NCI-H526 treated with DMSO at 0.1 percent for 48 hours (cell line): ENCODE measurements at regions not wholly inside any gene's neighbourhood (a gene's known extent, or its start where the extent isn't known, plus 50 kb on each side); places are given as distances from the start of the nearest gene placed in this dataset.

ENCODE experiments used
- DNase-seq: peaks from one replicate; lab custom pipeline; 2025; lab: John Stamatoyannopoulos, UW

DNA sequence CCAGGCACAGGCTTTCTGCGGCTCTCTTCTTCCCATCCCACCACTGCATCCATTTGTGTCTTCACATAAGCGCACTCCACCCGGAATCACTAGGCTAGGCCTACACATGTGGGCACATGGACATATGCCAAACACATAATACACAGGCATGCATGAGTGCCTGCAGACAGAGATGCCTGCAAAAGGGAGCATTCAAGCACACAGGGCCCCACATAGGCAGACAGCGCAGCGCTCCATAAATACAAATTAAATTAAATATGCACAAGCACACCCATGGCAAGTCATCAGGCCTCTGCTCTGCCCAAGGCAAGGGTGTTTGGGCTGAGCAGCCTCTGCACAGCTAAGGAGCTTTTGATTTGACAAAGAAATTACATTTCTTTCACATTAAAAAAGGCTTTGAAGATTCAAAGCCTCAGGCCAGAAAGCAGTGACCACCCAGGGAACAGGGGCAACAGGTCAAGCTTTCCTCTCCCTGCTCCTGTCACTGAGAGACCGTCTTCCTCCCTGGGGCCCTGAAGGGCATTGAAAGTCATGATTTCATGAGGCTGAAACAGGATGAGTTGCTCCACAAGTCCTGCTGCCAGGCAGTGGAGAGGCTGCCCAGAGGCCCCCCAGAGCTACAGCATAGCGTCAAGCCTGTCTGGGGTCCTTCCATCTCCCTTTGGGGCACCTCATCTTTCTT, 134.2 kb upstream of the LRFN2 start:
- DNase-seq: no peak

DNA sequence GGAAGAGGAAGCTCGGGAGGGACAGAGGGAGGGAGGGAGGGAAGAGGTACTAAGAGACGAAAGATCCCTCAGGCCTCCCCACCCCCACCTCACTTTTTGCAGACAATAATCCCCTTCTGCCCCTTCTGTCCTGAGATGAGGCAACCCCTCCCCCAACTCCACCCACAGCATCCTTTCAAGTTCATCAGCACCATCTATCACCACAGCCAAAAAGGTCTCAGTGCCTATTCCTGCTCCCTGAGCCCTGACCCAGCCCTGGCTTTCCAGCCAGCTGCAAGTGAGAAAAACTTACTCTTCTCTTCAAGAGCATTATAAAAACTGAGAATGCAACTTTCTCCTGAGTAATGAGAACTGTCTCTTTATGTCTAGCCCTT, 133.2 kb upstream of the LRFN2 start:
- no peak for DNase-seq

DNA sequence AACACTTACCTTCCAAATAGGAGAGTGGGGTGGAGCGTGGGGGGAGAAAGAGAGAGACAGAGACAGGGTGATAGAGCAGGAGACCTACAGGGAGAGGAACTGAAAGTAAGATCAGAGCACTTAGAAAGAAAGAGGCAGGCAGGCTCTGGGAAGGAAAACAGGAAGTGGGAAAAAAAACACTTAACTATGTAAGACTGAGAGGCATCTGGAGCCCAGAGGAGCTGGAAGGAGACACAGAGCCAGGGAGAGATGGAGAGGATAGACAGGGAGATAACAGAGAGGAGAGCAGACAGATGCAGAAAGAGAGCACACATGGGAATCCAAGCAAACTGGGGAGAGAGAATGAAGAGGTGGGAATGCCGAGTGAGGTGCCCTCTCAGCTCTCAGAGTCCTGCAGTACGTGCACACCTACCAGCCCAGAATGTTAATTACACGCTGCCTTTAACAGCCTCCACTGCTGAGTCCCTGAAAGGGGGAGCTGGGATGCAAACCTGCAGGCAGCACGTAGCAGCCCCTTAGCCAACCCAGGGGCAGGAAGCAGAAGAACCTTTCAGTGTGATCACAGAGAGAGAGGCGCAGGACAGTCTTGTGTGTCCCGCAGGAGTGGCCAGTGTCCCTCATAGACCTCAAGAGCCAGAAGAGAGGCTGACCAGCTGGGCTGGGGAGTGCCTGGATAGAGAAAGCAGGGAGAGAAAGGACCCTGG, 132.7 kb upstream of the LRFN2 start:
- DNase-seq: no peak

DNA sequence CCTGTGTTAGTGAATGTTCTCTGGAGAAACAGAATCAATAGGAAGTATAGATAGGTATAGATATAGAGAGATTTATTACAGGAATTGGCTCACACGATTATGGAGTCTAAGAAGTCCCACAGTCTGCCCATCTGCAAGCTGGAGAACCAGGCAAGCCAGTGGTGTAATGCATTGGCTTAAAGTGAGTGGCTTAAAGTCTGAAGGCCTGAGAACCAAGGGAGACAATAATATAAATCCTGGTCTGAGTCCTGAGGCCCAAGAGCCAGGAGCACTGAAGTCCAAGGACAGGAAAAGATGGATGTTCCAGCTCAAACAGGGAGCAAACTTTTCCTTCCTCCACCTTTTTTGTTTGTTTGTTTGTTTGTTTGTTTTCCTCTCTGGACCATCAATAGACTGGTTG, 131.2 kb upstream of the LRFN2 start:
- no peak for DNase-seq

DNA sequence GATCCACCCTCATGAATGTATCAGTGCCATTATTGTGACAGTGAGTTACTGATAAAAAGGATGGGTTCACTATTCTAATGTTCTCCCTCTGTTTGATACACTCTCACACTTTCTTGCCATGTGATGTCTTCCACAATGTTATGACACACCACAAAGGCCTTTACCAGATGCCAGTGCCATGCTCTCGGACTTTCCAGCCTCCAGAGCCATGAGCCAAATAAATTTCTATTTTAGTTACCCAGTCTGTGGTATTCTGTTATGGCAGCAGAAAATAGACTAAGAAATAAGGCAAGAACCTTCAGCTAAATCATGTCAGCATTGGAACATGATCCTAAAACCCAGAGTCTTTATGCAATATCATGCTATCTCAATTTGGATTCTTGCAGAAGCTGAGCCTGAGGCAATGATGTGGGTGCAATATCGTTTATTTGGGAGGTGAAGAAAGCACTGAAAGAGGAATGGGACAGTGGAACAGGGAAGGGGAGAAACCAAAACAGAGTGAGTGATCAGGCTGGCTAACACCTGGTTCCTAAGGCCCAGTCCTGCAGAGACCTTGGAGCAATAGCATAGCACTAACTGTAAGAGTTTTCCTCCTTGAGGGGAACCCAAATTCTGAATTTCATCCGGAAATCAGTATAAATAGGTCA, 130.4 kb upstream of the LRFN2 start:
- no peak for DNase-seq

DNA sequence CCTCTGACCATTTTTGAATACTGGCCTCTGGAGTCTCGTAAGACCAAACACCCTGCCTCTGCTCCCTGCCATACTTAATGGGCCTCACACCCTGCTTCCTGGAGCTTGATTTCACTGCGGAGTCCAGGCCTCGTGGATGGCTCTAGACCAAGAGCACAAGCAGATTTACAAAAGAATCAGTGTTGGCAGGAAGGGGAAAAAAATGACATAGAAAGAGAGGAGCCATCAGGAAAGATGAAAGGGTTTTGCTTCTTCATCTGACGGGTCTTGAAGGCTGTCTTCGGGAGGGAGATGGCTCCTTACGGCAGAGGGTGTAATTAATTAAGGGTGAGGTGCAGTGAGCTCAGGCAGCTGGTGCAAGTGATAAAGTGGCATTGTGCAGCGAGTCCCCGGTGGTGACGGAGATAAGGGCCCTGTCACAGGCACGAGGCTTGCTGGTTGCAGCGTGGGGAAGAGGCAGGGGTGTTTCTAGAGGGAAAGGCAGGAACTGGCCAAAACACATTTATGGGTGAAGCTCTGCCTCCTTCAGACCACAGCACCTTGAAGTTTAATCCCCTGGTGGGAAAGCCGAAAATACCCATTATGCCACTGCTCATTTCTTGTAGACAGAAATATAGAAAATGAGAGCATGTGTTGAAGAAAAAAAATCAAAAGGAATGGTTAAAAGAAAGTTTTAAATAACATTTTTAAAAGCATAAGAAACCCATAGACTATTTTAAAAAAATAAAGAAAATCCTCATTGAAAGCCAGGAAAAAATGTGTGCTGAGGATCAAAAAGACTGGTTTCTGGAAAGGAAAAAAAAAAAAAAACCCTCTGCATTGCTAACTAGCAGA, 128.6 kb upstream of the LRFN2 start:
- no peak for DNase-seq

DNA sequence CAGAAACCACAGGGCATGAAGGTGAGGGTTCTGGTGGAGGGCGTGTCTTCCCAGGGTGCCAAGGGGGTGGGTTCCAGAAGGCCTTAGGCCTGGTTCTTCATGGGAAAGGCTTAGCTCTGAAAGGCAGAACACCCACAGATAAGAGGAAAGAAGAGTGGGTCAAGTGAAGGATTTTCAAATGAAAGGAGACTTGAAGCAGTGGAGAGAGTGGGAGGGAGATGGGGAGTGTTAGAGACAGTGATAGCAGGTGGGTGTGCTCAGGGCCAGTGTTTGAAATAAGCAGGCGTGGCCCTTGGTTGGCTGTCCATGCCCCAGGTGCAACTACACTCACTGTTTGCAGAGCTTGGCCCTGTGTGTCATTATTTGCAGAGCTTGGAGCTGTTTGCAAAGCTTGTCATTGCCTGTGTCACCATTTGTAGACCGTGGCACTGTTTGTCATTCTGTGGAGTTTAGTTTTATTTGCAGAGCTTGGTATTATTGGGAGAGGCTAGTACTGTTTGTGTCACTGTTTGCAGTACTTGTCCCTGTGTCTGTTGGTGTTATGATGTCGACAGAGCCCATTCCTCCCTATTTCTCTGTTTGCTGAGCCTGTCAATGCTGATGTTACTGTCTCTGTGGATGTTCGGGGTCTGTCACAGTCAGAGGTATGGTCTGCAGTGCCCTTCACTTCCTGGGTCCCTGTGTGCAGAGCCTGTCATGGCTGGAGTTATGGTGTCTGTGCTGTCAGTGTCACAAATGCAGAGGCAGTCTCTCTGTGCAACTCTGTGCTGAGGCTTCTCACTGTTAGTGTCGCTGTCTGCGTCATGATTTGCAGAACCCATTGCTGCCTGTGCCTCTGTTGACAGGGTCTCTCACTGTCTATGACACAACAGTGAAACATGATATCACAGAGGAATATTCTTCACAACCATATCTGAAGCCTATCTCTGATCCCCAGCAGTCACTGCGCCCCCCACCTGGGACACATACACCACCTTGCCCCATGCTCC, 127.7 kb upstream of the LRFN2 start:
- no peak for DNase-seq

DNA sequence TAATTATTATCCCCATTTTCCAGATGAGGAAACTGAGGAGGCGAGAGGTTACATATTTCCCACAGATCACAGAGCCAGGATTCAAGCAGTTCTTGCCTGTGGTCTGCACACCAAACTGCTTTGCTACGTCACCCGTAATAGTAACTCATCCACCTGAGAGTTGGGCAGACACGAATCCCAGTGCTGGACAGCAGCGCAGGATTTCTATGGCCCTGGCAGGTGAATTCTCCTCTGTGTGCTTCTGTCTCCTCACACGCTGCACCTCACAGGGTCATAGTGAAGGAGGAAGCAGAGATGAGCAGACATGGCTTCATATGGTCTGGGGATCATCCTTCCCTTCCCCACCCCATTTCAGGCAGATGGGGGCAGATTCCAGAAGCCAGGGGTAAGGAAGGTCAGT, 127.0 kb upstream of the LRFN2 start:
- no peak for DNase-seq

DNA sequence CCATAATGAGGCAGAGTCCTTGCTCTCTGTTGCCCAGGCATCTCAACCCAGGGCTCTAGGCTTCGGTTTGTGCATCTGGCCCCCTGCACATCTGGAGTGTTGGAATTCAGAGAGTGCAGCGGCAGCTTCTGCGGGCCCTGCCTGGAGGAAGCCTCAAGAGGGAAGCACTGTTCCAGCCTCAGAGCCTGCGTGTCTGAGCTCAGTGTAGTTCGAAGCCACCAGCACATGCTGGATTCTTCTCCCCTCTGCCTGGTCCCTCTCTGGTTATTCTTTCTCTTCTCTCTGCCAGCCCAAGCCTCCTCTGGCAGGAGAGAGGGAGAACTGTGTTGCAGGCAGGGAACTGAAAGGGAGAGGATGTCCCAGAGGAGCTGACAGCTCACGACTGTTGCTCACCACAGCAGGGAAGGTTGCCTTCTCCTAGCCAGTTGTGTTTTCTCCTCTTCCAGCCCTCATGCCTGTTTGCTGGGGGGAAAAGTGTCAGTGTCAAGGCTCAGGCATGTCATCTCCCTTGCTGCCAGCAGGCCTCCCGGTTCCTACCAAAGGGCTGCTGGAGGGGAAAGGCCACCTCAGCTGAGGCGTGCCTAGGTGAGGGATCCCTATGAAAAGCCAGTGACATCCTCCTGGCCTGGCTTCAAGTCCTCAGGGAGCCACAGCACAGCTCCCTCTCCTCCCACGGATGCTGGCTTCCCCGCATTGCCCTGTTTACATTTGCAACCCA, 126.0 kb upstream of the LRFN2 start:
- no peak for DNase-seq

DNA sequence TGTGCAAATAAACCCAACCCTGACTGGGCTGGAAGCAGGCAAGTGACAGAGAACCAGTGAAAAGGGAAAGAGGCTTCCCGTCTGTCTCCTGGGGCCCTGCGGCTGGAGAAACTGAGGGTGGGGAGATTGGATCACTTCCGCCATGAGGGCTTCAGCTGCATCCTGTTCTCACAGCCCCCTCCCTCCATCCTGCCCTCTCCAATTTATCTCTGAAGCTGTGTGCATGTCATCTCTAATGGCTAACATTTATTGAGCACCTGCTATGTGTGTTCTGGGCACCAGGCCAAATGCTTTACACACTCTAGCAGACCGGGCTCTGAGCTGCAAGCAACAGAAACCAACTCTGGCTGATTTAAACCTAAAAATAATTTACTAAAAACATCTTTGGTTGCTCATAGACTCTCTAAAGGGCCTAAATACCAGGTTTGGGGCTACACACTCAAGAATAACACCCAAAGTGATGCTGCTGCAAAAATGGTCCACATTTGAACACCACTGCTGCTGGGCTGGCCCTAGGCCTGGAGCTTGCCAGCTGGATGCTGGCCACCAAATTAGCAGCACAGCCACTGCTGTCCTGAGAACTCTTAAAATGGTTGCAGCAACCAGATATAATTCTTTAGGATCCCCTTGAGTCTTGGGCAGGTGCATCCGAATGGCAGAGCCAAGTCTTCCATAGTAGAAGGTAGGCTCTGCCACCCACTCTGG, 123.6 kb upstream of the LRFN2 start:
- DNase-seq: no peak

DNA sequence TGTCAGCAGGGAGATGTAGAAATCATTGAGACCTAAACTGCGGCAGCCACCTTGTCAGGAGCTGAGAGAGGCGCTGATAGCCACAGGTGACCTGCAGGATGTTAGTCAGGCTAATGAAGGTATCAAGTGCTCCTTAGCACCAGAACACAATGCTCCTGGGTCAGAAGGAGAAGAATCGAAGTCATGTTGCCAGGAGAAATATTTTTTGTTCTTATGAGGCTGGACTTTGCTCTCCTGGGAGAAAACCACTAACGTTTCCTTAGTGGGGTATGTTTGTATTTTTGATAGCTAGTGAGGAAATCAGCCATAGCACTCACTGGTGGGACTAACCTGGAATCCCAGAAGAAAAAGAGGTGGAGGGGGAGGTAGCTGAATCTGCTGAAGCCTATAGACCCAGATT, 120.9 kb upstream of the LRFN2 start:
- no peak for DNase-seq

DNA sequence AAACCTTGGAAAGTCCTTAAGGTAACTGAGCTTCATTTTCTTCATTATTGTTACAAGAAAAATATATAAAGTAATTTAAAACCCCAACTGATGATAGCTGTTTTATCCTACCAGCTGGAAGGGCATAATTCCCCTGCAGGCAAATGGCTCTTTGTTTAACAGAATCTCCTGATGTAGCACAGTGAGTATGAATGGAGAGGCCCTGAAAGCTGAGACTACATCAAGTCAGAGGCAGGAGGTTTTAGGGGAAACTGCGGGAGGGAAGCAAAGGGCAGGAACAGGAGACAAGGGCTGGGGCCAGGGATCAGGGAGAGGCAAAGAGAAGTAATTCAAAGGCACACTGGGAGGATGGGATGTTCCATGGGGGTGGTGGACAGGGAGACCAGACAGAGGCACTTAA, 119.0 kb upstream of the LRFN2 start:
- DNase-seq: no peak

DNA sequence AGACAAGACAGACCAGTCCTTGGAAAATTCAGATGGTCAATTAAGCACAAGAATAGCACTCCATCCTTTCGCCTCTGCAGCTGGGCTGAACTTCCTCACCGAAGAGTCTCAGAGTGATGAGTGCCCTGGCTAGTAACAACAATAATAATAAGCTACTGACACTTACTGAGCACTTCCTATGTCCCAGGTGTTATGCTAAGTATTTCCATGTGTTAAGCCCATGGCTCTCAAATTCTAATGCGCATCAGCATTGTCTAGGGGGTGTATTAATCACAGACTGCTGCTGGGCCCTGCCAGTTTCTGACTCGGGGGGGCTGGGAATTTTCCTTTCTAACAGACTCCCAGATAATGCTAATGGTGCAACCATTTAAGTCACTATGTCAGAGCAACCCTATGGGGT, 118.2 kb upstream of the LRFN2 start:
- DNase-seq: no peak

DNA sequence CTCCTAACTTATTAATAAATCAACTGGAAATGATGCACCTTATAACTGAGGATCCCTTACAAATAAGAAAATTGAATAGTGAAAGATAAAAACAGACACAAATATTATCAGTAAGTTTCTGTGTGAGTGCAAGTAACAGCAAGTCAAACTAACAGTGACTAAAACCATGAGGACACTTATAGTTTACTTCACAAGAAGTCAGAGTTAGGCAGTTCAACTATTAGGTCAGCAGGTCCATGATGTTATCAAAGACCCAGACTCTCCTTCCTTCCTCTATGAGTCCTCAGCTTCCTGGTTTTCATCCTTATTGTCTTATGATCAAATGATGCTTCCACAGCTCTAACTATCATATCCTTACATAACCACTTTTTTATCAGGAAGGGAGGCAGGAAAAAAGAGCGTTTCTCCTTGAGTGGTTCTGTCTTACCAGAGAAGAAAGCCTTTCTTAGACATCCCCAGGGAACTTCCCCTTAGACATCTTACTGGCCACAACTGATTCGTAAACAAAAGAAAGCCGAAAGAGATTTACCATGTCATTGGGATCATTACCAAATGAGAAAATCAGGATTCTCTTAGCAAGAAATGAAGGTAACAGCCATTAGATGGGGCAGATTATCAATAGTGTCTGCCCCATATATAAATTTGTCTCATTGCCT, 114.3 kb upstream of the LRFN2 start:
- no peak for DNase-seq

DNA sequence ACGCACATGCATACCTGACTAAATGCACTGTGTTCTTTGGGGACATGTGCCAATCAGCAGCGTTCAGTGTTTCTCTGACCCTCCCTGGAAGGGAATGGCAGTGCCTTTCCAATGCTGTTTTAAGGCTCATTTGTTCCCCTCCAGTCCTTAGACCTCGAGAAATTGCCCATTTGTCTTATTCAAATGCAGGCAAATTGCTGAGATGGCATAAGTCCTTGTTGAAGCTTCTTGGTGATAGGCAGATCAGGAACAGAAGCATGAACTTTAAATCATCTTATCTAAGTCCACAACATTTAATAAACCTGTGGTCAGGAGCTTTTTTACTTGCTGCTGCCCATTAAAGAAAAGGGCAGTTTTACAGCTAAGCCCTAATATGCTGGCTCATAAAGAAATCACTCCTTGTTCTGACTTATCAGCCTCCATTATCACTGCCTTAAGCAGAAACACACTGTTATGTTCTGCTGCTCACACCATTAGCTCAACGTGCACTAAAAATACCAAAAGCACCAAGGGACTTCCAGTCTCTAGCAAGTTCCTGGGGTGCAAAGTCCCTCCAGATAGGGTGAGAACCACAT, 112.9 kb upstream of the LRFN2 start:
- DNase-seq: no peak

DNA sequence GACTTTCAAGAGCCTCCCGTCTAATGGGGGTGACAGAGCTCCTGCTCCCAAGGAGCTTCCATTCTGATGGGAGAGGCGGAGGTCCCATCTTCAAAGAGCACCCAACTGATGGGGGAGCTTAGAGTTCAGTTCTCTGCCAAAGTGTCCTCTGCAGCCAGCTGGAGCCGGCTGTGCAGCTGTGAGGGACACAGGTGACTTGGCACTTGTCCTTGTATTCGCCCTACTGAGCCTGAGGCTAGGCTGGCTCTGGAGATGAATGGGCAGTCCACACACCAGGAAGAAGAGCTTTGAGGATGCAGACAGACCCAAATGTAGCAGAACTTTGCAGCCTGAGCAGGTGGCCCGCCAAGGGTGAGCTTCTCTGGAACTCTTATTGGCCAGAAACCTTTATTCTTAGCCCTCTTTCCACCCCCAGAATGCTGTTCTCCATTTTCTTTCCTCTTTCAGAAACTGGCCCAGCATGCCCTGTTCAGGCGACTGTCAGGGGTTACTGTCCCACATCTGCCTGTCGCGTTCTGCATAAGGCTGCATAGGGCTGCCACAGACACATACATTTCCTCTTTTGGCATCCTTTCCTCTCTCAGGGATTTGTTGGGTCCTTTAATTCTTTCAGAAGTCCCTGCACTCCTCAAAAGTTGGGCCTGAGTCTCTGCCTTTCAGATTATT, 108.7 kb upstream of the LRFN2 start:
- DNase-seq: no peak

DNA sequence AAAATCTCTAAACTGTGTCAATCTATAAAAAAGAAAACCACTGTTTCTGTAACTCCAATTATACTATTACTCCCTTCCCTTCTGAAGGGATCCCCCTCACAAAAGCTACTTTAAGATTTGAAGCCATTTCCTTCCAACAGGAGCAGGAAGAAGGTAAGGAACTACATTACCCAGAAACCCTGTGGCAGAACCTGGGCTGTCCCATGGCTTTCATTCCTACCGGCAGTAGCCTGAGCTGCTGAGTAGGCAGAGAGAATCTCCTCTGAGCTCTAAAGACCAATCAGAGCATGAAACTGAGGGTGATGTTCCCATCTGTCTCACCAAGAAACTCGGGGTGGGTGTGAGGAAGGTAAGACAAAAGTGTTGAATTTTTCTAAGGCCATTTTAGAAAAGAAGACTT, 108.0 kb upstream of the LRFN2 start:
- DNase-seq: no peak

DNA sequence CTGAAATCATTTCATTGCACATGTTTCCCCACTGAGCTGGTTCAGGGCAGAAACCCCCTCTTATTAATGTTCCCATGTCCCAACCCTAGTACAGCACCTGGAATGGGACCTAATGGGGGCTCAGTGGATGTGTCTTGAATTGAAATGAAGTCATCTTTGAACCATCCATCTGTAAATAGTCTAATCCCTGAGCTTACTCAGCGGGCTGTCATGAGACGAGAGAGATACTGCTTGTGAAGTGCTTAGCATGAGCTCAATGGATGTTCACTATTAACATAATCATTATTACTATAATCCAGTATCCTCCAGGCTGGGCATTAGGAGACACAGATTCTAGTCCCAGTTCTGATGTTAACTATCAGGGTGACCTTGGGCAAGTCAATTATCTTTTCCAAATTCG, 106.6 kb upstream of the LRFN2 start:
- DNase-seq: no peak

DNA sequence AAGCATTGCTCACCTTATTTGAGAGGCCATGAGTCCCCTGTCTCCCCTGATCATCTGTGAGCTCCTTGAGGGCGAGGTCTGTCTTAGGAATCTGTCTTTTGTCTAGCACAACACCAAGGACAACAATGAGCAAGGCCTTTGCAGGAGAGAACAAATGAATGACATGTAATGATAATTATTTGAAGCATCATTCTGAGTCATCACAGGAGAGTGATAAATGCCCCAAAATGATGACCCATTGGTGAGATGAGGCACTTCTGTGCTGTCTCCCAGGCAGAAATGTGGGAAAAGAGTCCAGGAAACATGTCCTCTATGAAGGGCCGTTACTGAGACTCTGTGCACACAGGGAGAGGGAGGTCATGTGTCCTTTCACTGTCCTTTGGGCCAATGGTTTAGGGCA, 105.2 kb upstream of the LRFN2 start:
- no peak for DNase-seq
